ENCODE measurements at regions not wholly inside any gene's neighbourhood (a gene's known extent, or its start where the extent isn't known, plus 50 kb on each side); places are given as distances from the start of the nearest gene placed in this dataset.

DNA sequence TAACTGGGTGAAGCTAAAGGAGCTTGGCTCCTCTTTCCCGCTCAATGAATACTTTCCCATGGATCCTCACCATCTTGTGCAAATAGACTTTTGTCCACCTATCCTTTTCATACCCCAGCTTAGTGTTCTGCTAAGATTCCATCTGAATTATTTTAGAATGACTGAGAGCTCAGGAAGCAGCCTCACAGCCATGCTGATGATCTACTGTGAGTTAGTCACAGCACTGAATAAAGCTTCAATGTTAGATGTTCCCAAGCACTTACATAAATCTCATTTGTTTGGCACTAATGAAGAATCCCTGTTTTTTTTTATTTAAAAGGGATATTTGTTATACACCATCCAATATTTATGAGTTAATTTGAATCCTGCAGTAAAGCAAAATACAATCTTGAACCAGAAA is 317.6 kb upstream of the TRPC7 start:
- ATAC-seq: no peak

- ATAC-seq: no peak
These were observed 313.9 kb upstream of the TRPC7 start for GRCh38 chr5:136679233-136679632.

- no peak for ATAC-seq
These were observed 311.9 kb upstream of the TRPC7 start for GRCh38 chr5:136677217-136677616.

DNA sequence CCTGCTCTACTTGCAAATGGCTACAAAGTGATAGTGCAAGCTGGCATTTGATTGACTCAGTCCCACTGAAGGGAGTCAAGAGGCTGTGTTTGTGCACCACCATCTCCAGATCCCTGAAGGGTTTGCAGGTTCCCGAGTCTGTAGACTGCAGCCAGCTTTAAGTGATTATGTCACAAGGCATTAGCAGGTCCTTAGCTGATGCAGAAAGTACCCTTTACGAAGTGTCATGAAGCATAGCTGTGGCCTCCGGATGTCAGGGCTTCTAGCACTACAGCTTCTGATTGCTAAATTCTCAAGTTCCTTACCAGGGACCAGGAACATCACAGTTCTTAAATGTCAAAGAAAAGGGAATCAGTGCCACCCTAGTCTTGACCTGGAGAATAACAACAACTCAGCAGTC is 311.3 kb upstream of the TRPC7 start:
- ATAC-seq: no peak

DNA sequence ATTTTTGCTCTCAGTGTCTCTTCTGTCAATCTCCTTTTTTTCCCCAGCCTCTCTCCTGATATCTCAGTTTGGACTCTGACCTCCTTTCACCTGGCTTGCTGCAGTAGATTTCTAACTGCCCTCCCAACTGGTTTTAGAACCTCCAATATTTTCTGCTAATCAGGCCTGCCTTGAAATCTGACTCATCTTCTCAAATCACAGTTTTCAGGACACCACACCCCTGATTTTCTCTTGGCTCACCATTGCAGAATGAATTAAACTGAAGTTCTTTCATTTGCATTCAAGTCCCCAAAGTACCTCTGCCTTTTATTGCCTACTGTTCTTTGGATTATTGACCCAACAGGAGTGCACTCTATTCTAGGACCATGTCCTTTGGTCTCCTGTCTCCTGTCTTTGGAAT is 310.4 kb upstream of the TRPC7 start:
- no peak for ATAC-seq

DNA sequence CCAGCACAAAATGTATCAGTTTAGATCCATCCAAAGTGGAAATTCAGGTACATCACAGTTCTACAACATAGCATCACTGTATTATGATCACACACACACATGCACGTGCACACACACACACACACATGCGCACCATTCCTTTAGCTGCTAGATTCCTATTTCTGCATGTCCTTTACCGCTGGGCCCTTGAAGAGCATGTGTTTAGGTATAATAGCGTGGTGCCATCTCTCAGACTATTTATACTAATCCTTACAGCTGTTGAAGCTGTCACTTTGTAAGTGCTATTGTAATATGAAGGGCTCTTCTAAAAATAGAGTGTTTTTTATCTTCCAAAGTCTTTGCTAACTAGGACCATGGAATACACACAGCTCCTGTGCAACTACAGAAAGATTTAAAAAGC is 308.8 kb upstream of the TRPC7 start:
- no peak for ATAC-seq

GRCh38 chr5:136667789-136668188 is 302.4 kb upstream of the TRPC7 start:
- ATAC-seq: no peak

DNA sequence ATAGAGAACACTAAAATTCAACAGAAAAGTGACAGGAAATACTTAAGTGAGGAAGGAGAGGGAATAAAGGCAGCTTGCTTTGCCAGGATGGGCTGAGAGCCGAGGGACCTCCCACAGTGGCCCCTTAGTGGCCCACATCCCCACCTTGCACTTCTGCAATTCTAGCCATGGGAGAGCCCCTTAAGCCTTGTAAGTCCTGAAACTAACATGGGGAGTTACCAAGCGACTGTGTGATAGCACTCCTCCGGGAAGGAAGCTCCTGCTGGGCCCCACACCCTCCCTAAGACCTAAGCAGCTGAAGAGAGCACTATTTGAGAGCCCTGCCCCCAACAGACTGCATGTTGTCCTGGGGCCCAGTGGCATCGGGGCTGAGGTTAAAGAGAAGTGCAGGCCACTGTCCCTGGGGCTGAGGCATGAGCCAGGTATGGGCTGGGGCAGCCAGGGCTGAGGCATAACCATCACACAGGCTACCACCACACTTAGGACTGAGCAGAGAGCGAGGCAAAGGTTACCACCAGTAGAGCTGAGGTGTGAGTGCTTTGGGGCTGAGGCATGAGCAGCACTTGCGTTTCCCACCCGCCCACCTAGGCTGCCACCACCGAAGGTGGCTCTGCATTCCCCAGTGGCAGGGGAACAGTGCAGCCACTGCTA is 301.8 kb upstream of the TRPC7 start:
- ATAC-seq: peak; percentile 15

GRCh38 chr5:136665331-136665730 is 300.0 kb upstream of the TRPC7 start:
- no peak for ATAC-seq

- no peak for ATAC-seq
These were observed 295.7 kb upstream of the TRPC7 start for GRCh38 chr5:136661026-136661425.

DNA sequence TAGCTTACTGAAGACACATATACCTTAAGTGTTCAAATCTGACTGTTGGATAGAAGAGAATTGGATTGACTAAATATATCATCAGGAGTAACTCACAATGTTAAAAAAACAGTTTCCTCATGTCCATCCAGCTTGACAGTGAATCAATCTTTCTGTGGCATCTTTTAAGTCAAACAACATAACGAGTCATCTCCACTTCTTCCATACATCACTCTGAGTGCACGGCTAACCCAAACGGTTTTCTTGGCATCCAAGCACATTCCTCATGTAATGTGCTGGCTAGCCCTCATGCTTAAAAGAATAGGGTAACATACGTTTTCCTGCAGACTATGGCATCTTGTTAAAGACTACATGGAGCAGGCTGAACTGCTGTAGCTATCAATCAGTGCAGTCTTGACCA is 291.5 kb upstream of the TRPC7 start:
- no peak for ATAC-seq

DNA sequence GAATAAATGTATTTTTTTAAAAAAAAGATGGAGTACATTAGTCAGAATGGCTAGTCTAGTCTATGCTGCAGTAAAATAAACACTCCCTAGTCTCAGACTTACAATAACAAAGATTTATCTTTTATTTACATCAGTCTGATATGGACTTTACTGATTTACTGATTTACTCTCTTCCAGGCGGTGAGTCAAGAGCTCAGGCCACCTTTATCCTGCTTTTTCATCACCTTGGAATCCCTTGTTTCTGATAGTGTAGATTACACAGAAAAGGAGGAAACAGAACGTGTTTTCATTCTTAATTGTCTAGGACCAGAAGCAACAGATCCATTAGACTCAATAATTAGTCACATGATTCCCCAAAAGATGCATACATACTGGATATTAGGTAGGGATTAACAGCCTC is 290.1 kb upstream of the TRPC7 start:
- no peak for ATAC-seq

GRCh38 chr5:136646915-136647314 is 281.6 kb upstream of the TRPC7 start:
- ATAC-seq: no peak

DNA sequence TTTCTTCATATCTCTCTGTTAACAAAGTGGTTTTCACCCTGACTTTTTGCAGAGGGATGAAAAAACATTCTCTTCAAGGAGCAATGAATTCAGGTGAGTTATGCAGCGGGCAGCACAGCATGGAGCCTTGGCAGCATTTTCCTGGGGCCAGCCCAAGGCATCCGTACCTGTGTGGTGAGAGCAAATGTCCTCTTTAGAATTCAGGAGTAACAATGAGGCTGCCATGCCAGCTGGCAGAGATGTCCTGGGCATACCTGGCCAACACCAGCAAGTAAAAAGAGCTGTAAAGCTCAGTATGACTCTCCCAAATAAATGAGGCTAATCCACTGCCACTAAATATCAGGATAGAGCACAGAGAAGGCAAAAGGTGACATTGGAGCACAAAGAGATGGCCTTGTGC is 277.6 kb upstream of the TRPC7 start:
- no peak for ATAC-seq

GRCh38 chr5:136639616-136640015 is 274.3 kb upstream of the TRPC7 start:
- no peak for ATAC-seq

GRCh38 chr5:136638084-136638483 is 272.7 kb upstream of the TRPC7 start:
- no peak for ATAC-seq

DNA sequence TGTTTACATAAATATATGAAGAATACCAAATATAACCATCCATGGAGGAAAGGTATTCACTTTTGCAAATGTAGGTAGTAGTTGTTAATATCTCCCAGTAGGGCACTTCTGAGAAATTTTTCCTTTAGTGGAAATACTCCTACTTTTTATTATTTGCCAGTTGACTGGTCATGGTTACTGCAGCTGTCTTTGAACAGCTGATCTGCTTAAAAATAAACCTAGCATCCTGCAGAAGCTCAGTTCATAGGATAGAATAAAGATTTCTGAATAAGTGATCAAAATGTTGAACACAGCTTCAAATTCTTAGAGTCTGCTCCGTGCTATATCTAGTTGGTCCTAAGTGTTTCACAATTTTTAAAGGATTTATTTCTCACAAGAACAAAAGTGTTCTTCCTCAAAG is 270.7 kb upstream of the TRPC7 start:
- no peak for ATAC-seq

- no peak for ATAC-seq
These were observed 265.8 kb upstream of the TRPC7 start for GRCh38 chr5:136631186-136631585.

DNA sequence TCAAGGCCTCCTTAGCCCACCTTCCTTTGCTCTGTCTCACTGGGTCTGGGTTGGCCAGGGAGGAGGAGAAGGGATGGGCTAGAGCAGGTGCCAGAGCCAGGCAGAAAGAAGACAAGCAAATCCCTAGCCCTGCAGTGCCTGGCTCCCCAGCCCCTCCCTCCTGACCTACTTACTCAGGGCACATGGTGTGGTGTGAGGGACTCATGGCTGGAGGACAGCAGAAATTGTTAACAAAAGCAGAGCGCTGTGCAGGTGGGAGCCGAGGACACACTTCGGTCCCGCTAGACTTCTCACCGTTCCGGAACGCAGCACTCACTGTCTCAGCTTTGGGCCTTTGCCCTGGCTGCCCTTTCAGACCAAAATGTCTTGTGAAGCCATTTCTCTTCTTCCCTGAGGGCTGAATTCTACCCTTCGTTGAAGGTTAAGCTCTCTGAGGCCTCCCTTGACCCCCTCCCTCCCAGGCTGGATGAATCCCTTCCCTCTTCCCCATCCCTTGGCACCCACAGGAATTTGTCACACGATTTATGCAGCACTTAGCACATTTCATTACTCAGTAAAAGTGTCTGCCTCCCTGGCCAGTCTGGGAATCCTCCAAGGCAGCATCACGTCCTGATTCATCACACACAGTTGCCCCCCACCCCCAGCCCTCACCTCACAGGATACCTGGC is 263.9 kb upstream of the TRPC7 start:
- ATAC-seq: no peak

DNA sequence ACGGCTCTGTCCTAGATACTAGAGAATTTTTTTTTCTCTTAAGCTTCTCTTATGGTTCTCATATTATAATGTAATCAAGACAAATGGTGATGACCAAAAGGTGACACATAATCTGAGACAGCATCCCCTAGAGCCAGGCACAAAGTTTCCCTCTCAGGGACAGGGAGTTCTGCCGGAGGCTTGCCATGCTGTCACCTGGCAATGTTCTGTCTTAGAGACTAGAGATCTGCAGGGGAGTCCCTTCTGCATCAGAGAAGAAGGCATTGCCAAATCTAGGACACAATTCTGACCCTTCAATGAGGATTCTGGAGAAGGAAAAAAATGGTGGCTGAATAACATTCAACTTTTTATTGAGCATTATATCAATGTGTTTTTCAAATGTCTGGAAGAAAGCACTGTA is 261.2 kb upstream of the TRPC7 start:
- ATAC-seq: no peak

GRCh38 chr5:136622747-136623146 is 257.4 kb upstream of the TRPC7 start:
- no peak for ATAC-seq

DNA sequence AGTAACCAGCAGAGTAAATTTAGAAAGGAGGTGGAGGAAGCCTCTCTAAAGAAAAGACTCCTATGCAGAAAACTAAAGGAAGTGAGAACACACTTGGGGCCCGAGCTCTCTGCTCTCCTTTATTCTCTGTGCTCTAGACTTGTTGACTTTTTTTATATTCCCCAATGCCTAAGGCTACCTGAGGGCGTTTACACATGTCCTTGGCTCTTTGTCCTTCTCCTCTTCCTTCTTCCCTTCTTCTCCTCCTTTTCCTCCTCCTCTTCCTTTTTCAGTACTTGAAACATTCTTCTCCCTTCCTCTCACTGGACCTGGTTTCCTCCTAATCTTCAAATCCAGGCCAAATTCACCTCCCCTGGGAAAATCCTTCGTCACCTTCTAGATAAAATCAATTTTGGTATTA is 256.4 kb upstream of the TRPC7 start:
- ATAC-seq: no peak

DNA sequence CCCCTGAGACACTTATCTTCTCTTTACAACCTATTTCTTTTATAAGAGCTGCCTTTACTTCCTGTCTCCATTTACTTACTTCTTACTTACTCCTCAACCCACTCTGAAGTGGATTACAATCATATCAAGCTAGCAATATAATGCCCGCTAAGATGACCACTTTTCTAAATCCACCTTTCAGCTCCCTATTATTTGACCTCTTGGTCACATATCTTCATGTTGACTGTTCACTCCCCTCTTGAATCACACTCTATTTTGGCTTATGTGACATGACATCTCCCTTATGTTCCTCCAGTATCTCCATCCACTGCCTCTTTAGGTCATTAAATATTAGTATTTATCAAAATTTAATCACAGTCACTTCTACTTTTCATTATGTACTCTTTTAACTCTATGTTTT is 255.3 kb upstream of the TRPC7 start:
- no peak for ATAC-seq

DNA sequence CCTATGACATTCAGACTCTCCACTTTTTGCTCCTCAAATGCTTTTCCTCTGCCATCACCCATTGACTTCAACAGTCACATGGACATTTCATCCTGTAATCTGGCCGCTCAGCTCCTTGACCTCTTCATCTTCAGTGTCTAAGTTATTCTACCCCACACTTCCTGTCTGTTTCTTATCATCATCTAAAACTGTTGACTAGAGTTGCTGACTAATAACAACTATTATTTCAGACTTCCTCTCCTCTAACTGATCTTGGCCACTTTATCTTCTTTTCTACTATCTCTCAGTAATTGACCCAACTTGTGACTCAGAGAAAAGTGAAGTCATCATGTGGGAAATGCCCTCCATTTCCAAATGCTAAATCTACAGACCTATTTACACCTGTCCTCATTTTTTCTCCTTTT is 254.7 kb upstream of the TRPC7 start:
- ATAC-seq: no peak

GRCh38 chr5:136619556-136619955 is 254.2 kb upstream of the TRPC7 start:
- ATAC-seq: no peak
